ENCODE measurements at regions not wholly inside any gene's neighbourhood (a gene's known extent, or its start where the extent isn't known, plus 50 kb on each side); places are given as distances from the start of the nearest gene placed in this dataset.
"Not testable (repeated sequence)": the region's sequence is repeated elsewhere in the genome, so short reads cannot be mapped to it uniquely, and the experiment has no call there.

- DNase-seq = no peak
Measured at GRCh38 chr16:65294708-65295107, 172.8 kb upstream of the CDH11 start.

GRCh38 chr16:65294165-65294564 lies 172.3 kb upstream of the CDH11 start:
- no peak for DNase-seq

- DNase-seq = no peak
Measured at GRCh38 chr16:65289022-65289421, 167.2 kb upstream of the CDH11 start.

DNA sequence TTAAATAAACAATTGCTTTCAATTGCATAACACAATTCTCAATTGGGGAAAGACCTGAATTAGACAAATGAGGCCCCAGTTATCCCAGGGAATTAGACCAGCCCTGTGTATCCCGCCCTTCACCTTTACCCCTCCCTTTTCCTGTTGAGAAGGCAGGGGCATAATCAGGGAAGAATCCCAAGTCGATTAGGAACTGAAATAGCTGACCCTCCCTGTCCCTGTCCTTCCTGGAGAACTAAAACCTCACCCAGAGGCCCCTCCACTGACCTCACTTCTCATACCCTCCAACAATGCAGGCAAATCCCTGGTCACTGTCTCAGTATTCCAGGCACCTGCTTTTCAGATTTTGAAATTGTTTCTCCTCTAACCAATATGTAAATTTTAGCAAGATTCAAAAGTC lies 165.4 kb upstream of the CDH11 start:
- no peak for DNase-seq

GRCh38 chr16:65285128-65286048 lies 163.5 kb upstream of the CDH11 start:
- DNase-seq = no peak

DNA sequence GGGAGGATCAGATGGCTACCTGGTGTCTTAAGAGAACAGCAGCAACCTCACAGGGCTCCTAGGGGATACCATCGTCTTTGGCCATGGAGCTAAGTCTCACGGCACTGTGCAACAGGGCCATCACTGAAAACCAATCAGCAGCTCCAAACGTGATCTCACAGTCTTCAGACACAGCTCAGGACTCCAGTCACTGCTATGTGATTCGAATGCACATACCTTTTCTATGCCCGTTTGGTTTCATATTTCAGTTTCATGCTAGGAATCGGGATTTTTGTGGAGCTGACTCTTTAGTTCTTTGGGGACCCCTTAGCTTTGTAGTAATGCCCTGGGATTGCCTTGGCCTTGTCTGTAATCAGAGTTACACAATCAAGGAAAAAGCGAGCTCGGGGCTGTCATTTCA lies 162.8 kb upstream of the CDH11 start:
- no peak for DNase-seq

- no peak for DNase-seq
Measured at GRCh38 chr16:65283181-65283651, 161.4 kb upstream of the CDH11 start.

- no peak for DNase-seq
Measured at GRCh38 chr16:65281586-65281985, 159.7 kb upstream of the CDH11 start.

DNA sequence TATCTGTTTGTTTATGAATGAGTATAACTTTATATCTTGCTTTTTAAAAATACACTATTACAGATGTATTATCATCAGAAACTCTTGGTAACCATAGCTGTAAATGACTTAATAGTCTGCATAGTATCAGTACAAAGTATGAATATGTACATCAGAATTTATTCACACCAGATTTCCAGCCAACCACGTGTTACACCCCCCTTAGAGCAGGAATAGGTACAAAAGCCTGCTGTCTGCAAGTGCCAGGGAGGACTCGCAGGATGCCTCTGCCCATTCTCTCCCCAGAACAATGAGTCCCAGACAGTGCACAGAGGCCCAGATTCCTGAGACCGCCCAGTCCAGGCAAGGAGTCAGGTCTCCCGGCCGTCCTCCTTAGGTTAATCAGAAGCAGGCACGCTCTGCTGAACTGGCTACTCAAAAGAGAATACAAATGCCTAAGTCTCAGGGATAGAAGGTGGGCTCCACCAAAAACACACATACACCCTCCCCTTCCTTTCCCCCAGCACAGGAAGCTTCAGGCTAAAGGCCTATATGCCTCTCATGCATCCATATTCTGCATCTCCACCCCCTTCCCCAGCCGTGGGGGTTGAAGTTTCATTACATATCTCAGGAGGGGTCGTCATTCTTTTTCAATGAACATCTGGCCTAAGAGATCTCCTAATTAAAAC lies 159.1 kb upstream of the CDH11 start:
- DNase-seq = no peak

DNA sequence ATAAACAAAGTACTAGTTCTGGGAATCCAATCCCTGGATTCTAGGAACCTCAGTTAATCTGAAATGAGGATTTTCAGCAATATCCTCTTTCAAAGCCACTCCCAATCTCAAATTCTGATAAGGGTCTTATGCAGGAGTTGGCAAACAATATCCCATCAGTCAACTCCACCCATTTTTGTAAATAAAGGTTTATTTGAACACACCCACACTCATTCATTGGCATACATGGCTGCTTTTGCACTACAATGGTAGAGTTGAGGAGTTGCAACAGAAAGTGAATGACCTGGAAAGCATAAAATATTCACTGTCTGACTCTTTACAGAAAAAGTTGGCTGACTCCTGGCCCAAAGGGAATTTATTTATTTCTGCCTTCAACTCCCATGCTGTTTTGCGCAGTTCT lies 157.7 kb upstream of the CDH11 start:
- DNase-seq = no peak

DNA sequence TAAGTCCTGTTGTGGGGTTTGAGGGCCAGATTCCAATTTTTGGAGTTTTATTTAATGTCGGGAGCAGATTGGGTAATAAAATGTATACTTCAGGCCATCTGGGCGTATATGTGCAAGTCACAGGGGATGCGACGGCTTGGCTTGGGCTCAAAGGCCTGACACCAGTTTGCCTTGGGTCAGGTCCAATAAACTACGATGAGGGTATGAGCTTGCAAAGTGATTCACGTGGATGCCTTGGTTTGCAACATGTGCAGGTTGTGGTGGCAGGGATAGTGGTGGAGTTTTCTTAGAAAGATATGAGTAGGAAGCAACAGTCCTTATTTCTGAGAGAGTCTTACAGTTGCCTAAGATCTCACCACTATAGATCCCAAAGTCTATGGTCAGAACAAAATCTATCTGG lies 157.0 kb upstream of the CDH11 start:
- no peak for DNase-seq

- DNase-seq = no peak
Measured at GRCh38 chr16:65274566-65274965, 152.7 kb upstream of the CDH11 start.

DNA sequence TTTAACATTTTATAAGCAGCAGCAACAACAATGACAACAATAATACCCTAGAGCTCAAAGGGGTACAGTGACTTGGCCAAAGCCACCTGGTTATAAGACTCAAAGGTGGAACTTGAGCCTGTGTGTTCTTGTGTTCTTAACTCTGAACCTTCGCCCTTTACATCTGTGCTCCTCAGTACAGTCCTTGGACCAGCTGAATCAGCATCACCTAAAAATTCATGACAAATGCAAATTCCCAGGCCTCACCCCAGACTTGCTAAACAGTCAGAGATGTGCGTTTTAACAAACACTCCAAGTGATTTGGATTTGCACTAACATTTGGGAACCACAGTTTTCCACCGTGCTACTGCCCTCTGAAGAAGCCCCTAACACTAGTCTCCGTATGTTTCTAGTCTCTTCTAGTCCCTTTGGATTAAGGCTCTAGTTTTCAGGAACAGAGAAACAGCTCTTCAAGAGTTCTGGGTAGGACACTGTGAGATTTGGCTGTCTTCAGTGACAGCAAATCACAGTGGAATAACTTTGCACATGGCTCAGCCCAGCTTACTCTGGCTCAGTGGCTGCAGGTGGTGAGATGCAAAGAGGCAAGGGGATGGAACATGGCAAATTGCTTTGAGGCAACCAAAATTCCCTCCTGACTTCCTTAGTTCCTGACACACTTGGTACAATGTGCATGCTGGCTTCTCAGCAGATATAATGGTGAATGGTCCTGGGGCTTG lies 151.0 kb upstream of the CDH11 start:
- no peak for DNase-seq

GRCh38 chr16:65271996-65272395 lies 150.1 kb upstream of the CDH11 start:
- no peak for DNase-seq

DNA sequence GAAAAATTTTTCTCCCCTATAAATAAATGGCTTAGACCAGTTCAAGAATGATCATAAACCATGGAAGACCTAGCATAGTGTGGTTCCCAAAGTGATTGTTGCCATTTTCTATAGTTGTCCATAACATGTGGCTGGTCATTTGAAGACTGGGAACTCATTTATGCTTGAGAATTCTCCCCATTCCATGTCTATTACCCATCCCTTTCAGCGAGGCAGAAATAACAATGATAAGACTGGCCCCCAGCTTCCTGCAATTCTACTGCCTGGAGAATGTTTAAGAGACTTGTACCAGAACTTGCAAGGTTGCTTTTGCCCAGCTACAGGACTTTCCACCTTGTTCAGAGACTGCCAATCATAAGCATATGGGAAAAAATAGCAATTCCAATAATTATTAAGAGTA lies 146.5 kb upstream of the CDH11 start:
- no peak for DNase-seq

GRCh38 chr16:65263896-65264295 lies 142.0 kb upstream of the CDH11 start:
- no peak for DNase-seq

- DNase-seq = no peak
Measured at GRCh38 chr16:65260746-65261145, 138.9 kb upstream of the CDH11 start.

- DNase-seq = no peak
Measured at GRCh38 chr16:65254144-65254543, 132.3 kb upstream of the CDH11 start.

DNA sequence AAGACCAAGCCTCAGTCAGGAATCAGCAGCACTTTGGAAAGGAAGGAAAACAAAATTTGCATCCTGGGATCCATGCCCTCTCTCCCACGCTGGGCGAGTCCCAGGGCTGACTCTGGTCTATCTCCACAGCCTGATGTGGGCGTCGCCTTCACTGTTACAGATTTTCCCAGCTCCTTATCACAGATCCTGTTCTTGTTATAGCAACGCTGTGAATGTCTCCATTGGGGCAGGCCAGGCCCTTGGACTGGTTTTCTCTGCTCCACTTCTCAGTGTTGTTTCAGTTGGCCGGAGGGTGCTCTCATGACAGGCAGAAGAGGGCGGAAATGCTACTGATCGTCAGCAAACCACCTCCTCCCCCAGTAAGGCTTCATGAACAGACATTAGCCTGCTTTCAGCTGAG lies 127.9 kb upstream of the CDH11 start:
- no peak for DNase-seq

GRCh38 chr16:65244787-65245186 lies 122.9 kb upstream of the CDH11 start:
- no peak for DNase-seq

DNA sequence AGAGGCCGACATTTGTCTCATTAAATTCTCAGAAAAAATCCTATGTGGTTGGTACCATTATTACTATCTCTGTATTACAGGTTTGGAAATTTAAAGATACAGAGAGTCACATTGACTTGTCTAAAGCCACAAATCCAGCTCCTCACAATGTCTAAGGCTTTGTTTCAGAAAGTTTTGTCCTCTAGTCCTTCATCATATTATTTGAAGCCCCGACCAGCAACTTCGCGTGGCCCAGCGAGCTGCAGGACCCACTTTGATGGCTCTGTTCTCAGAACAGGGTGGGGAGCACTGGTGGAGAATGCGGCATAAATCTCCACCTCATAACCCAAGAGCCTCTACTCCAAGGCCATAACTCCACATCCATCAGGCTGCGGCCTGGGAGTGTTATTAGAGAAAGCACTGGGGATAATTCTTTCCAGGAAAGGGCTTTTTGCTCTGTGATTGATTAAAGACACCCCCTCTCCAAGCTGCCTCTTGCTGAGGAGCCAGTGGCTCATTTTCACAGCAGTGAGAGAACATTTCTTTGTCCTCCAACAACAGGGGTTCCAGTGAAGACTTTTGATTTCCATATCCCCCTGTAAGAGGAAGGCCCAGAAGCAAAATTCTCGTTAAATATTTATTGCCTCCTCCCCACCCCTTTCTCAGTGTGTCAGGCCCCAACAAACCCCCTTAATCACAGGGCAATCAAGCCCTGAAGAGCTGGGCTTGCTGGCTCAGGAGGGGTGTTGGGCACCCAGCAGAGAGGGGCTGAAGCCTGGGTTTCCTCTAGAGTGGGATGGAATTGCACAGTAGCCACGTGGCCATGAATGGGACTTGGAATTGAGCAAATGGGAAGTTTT lies 113.7 kb upstream of the CDH11 start:
- no peak for DNase-seq

DNA sequence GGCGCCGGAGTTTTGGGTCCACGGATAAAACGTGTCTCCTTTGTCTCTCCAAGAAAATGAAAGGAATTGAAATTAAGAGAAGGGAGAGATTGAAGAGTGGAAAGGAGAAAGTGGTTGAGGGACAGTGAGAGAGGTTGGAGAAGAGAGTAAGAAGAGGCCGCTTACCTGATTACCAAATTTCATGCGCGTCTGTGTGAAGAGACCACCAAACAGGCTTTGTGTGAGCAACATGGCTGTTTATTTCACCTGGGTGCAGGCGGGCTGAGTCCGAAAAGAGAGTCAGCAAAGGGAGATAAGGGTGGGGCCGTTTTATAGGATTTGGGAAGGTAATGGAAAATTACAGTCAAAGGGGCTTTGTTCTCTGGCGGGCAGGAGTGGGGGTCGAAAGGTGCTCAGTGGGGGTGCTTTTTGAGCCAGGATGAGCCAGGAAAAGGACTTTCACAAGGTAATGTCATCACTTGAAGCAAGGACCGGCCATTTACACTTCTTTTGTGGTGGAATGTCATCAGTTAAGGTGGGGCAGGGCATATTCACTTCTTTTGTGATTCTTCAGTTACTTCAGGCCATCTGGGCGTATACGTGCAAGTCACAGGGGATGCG lies 113.0 kb upstream of the CDH11 start:
- DNase-seq = not testable (repeated sequence)
